IMR-90 (cell line): ENCODE measurements at regions not wholly inside any gene's neighbourhood (a gene's known extent, or its start where the extent isn't known, plus 50 kb on each side); places are given as distances from the start of the nearest gene placed in this dataset.

Experiments used
- ATAC-seq: fragments of 200-7000 bp; cut with Tn5 transposase; 2 replicates; pipeline ENCODE4 v1.9.1; 2020; ENCODE audit warnings: low read depth, mild to moderate bottlenecking, moderate library complexity
- BruUV-seq: library from RNA; stranded (reverse); fragments of 400-500 nt; replicated peaks from 2 replicates; lab custom pipeline; 2021; lab: Mats Ljungman, UMichigan
- CTCF ChIA-PET: fragments of 300-600 bp; formaldehyde crosslinking; extraction: SDS; loops from one replicate; lab custom pipeline; 2021; ENCODE audit warnings: antibody characterized with exemption; lab: Yijun Ruan, JAX
- POLR2A ChIA-PET: fragments of 300-600 bp; sonication (Branson Sonifier 250); formaldehyde crosslinking; loops from one replicate; lab custom pipeline; 2022; ENCODE audit warnings: antibody characterized with exemption; ENCODE audit not compliant: unreplicated experiment; lab: Charles Lee
- DNase-seq: peaks from one replicate; pipeline ENCODE4 v3.0.0; 2013
- H2AFZ ChIP-seq: replicated peaks from 2 replicates; pipeline ENCODE3; 2013; ENCODE audit warnings: low read length, mild to moderate bottlenecking; ENCODE audit not compliant: poor library complexity
- H2AK5ac ChIP-seq: 2 replicates; pipeline ENCODE4 v1.6.1; 2013; ENCODE audit warnings: low read depth, low read length, inconsistent platforms
- H2AK9ac ChIP-seq: replicated peaks from 2 replicates; pipeline ENCODE3; 2013; ENCODE audit warnings: mild to moderate bottlenecking, low read depth, low read length, moderate library complexity; ENCODE audit not compliant: poor library complexity
- H2BK120ac ChIP-seq: 2 replicates; pipeline ENCODE4 v1.6.1; 2013; ENCODE audit warnings: low read depth, low read length, inconsistent platforms
- H2BK15ac ChIP-seq: 3 replicates; pipeline ENCODE4 v1.6.1; 2013; ENCODE audit warnings: low read depth, low read length, inconsistent platforms
- H2BK20ac ChIP-seq: 2 replicates; pipeline ENCODE4 v1.6.1; 2013; ENCODE audit warnings: low read depth, mild to moderate bottlenecking, inconsistent platforms, low read length, moderate library complexity
- H2BK5ac ChIP-seq: 2 replicates; pipeline ENCODE4 v1.6.1; 2013; ENCODE audit warnings: mild to moderate bottlenecking, low read depth, low read length, inconsistent platforms; ENCODE audit not compliant: poor library complexity, severe bottlenecking
- H3K14ac ChIP-seq: replicated peaks from 2 replicates; pipeline ENCODE4 v1.6.1; 2013; ENCODE audit warnings: low read depth, low read length, inconsistent platforms
- H3K18ac ChIP-seq: 2 replicates; pipeline ENCODE4 v1.6.1; 2013; ENCODE audit warnings: low read depth, low read length, control low read depth
- H3K23ac ChIP-seq: 2 replicates; pipeline ENCODE4 v1.6.1; 2013; ENCODE audit warnings: low read depth, low read length, inconsistent platforms
- H3K27ac ChIP-seq: 2 replicates; pipeline ENCODE4 v1.5.1; 2013; ENCODE audit warnings: mild to moderate bottlenecking, control low read depth, low read length; ENCODE audit not compliant: insufficient read depth
- H3K27me3 ChIP-seq: 2 replicates; pipeline ENCODE4 v1.6.1; 2013; ENCODE audit warnings: low read length; ENCODE audit not compliant: control insufficient read depth, insufficient read depth
- H3K36me3 ChIP-seq: 2 replicates; pipeline ENCODE4 v1.6.1; 2013; ENCODE audit warnings: low read length, mixed read lengths; ENCODE audit not compliant: control insufficient read depth, insufficient read depth
- H3K4ac ChIP-seq: 2 replicates; pipeline ENCODE4 v1.6.1; 2013; ENCODE audit warnings: low read depth, low read length, inconsistent platforms
- H3K4me1 ChIP-seq: 2 replicates; pipeline ENCODE4 v1.6.1; 2013; ENCODE audit warnings: low read length, mixed read lengths; ENCODE audit not compliant: control insufficient read depth, insufficient read depth
- H3K4me2 ChIP-seq: 2 replicates; pipeline ENCODE4 v1.6.1; 2013; ENCODE audit warnings: low read depth, mild to moderate bottlenecking, control low read depth, low read length, moderate library complexity
- H3K4me3 ChIP-seq: 2 replicates; pipeline ENCODE4 v1.5.1; 2013; ENCODE audit warnings: low read depth, mild to moderate bottlenecking, control low read depth, low read length, moderate library complexity; ENCODE audit not compliant: insufficient read depth
- H3K56ac ChIP-seq: 2 replicates; pipeline ENCODE4 v1.6.1; 2013; ENCODE audit warnings: low read length, inconsistent platforms; ENCODE audit not compliant: insufficient read depth; ENCODE audit errors: extremely low read depth
- H3K79me1 ChIP-seq, 2 experiments: 2 replicates each; pipeline ENCODE4 v1.6.1; 2013; ENCODE audit warnings: low read length in 2 of 2, inconsistent platforms in 1 of 2, low read depth in 1 of 2
- H3K9ac ChIP-seq: 2 replicates; pipeline ENCODE4 v1.6.1; 2013; ENCODE audit warnings: low read depth, low read length, control low read depth
- H3K9me1 ChIP-seq: 2 replicates; pipeline ENCODE4 v1.6.1; 2013; ENCODE audit warnings: low read length, inconsistent platforms; ENCODE audit not compliant: insufficient read depth
- H3K9me3 ChIP-seq: 2 replicates; pipeline ENCODE4 v1.6.1; 2013; ENCODE audit warnings: low read length; ENCODE audit not compliant: control insufficient read depth, insufficient read depth
- H4K20me1 ChIP-seq: 2 replicates; pipeline ENCODE4 v1.6.1; 2013; ENCODE audit warnings: low read length, inconsistent platforms; ENCODE audit not compliant: insufficient read depth
- H4K5ac ChIP-seq: 2 replicates; pipeline ENCODE4 v1.6.1; 2013; ENCODE audit warnings: mild to moderate bottlenecking, low read depth, low read length, control low read depth
- H4K8ac ChIP-seq, 2 experiments: 2 replicates each; pipeline ENCODE4 v1.6.1; 2013; ENCODE audit warnings: low read depth in 2 of 2, low read length in 2 of 2, control low read depth in 1 of 2, inconsistent platforms in 1 of 2
- H4K91ac ChIP-seq: 2 replicates; pipeline ENCODE4 v1.6.1; 2013; ENCODE audit warnings: low read depth, low read length, inconsistent platforms; ENCODE audit not compliant: insufficient read depth
- BHLHE40 ChIP-seq: fragments of 150-350 bp; IDR thresholded peaks from 2 replicates; pipeline ENCODE4 v1.6.1; 2016; ENCODE audit warnings: mild to moderate bottlenecking, low read depth, low read length
- CEBPB ChIP-seq: IDR thresholded peaks from 2 replicates; pipeline ENCODE4 v1.6.1; 2012; ENCODE audit warnings: low read depth, low read length, improper control_type of control experiment
- CHD1 ChIP-seq: IDR thresholded peaks from 2 replicates; pipeline ENCODE4 v1.6.1; 2012; ENCODE audit warnings: low read depth, low read length, improper control_type of control experiment
- FOS ChIP-seq: fragments of 150-350 bp; IDR thresholded peaks from 2 replicates; pipeline ENCODE4 v1.6.1; 2016; ENCODE audit warnings: low read depth, low read length
- MAFK ChIP-seq: IDR thresholded peaks from 2 replicates; pipeline ENCODE4 v1.6.1; 2012; ENCODE audit warnings: low read depth, low read length, improper control_type of control experiment
- MAZ ChIP-seq: IDR thresholded peaks from 2 replicates; pipeline ENCODE4 v1.6.1; 2012; ENCODE audit warnings: low read depth, mild to moderate bottlenecking, low read length, improper control_type of control experiment, moderate library complexity, borderline replicate concordance
- MXI1 ChIP-seq: IDR thresholded peaks from 2 replicates; pipeline ENCODE4 v1.6.1; 2012; ENCODE audit warnings: low read depth, mild to moderate bottlenecking, low read length, moderate library complexity, borderline replicate concordance
- NFE2L2 ChIP-seq: fragments of 150-350 bp; IDR thresholded peaks from 2 replicates; pipeline ENCODE4 v1.6.1; 2016; ENCODE audit warnings: low read depth, mild to moderate bottlenecking, low read length
- RAD21 ChIP-seq: IDR thresholded peaks from 2 replicates; pipeline ENCODE4 v1.6.1; 2012; ENCODE audit warnings: low read length, improper control_type of control experiment
- RCOR1 ChIP-seq: IDR thresholded peaks from 2 replicates; pipeline ENCODE4 v1.6.1; 2012; ENCODE audit warnings: mild to moderate bottlenecking, low read length, improper control_type of control experiment; ENCODE audit not compliant: insufficient replicate concordance
- whole genome bisulfite sequencing, 2 experiments: methylation state at CpG; one replicate each; pipeline versions ENCODE4 v1.1.5 to v1.1.7; 2013; ENCODE audit warnings: missing lambda C conversion rate in 2 of 2; ENCODE audit not compliant: insufficient read length in 1 of 2; ENCODE audit errors: extremely low coverage in 2 of 2; 5-methylcytosine and 5-hydroxymethylcytosine counted together
- dilution Hi-C: fragments of 300-500 bp; cut with HindIII; formaldehyde crosslinking; loops from one replicate; pipeline ENCODE4 v1.14.3; 2018; ENCODE audit warnings: low sequenced_read_pairs; ENCODE audit not compliant: unreplicated experiment
- in situ Hi-C: fragments of 300-500 bp; cut with MboI; formaldehyde crosslinking; loops from 3 replicates; pipeline ENCODE4 v1.14.3; 2019; ENCODE audit warnings: low sequenced_read_pairs, inconsistent platforms, mixed read lengths
- intact Hi-C: fragments of 100-400 bp; cut with micrococcal nuclease; formaldehyde crosslinking; loops from 2 replicates; pipeline ENCODE4 v1.10.0; 2022
- TF ChIP-seq, protein P1 (sequence below): fragments of 150-350 bp; IDR thresholded peaks from 2 replicates; pipeline ENCODE4 v1.6.1; 2017; ENCODE audit warnings: mild to moderate bottlenecking, antibody characterized with exemption, low read length, low read depth
- TF ChIP-seq, protein P2 (sequence below): conservative IDR thresholded peaks from 2 replicates; pipeline ENCODE4 v1.5.1; 2012; ENCODE audit warnings: mild to moderate bottlenecking, low read depth, low read length, improper control_type of control experiment
- TF ChIP-seq, protein P3 (sequence below): fragments of 150-350 bp; IDR thresholded peaks from 2 replicates; pipeline ENCODE4 v1.6.1; 2016; ENCODE audit warnings: low read depth, mild to moderate bottlenecking, low read length, moderate library complexity, borderline replicate concordance

DNA sequence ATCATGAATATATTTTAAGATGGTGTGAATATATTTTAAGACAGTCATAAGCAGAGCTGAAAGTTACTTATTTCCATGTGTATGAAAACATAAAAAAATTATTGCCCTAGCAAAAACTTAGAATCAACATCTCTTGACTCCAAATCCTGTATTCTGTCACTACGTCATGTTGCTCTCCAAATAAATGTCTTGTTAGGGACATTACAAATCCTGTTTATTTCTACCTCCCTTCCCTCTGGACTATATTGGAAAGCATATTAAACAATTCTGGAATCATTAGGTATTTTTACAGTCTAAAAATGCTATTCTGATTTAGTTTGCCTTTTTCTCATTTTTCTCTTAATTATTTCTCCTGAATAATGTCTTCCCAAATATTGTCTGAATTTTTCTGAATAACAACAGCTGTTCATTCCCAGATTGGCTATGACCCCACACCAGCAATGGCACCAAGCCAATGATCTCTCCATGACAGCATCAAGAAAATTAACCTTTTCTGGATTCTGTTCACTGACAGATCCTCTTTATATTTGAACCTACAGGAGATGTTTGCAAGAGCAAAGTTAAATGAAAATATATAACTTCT, 523.1 kb downstream of the IQCM start:
- Histone ChIP-seq H3K4ac (no peak overlapping the region), H3K14ac (no peak overlapping the region), H3K18ac (no peak overlapping the region), H3K56ac (no peak overlapping the region), H3K27ac (no peak overlapping the region), H4K5ac (no peak overlapping the region), H2BK15ac (no peak overlapping the region), H4K20me1 (no peaks in the 10 kb centered on the region), H2AFZ (no peak overlapping the region), H4K91ac (no peak overlapping the region), H2BK5ac (no peak overlapping the region), H2AK9ac (no peak overlapping the region), H3K23ac (no peak overlapping the region), H3K4me3 (no peak overlapping the region), H3K4me1 (no peaks in the 10 kb centered on the region), H4K8ac (no peak overlapping the region), H2AK5ac (no peak overlapping the region), H3K9ac (no peak overlapping the region), H2BK20ac (no peak overlapping the region), H3K4me2 (no peak overlapping the region), H3K27me3 (no peaks in the 10 kb centered on the region), H3K9me3 (no peaks in the 10 kb centered on the region), H3K9me1 (no peaks in the 10 kb centered on the region), H3K36me3 (no peaks in the 10 kb centered on the region), H2BK120ac (no peak overlapping the region), H3K79me1 (no peaks in the 10 kb centered on the region)
- BruUV-seq = no TSS peak
- ChIA-PET CTCF (no interaction called here), POLR2A (no interaction called here)
- dilution Hi-C loops (no loop called here), intact Hi-C loops (no loop called here), in situ Hi-C loops (no loop called here)
- no CpG with 5 or more reads among the region's 1 CpG for WGBS, 2 experiments
- no peak for DNase-seq
- TF ChIP-seq, protein P1, sequence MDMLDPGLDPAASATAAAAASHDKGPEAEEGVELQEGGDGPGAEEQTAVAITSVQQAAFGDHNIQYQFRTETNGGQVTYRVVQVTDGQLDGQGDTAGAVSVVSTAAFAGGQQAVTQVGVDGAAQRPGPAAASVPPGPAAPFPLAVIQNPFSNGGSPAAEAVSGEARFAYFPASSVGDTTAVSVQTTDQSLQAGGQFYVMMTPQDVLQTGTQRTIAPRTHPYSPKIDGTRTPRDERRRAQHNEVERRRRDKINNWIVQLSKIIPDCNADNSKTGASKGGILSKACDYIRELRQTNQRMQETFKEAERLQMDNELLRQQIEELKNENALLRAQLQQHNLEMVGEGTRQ = no peak
- no peak for TF ChIP-seq MAZ
- TF ChIP-seq, protein P2, sequence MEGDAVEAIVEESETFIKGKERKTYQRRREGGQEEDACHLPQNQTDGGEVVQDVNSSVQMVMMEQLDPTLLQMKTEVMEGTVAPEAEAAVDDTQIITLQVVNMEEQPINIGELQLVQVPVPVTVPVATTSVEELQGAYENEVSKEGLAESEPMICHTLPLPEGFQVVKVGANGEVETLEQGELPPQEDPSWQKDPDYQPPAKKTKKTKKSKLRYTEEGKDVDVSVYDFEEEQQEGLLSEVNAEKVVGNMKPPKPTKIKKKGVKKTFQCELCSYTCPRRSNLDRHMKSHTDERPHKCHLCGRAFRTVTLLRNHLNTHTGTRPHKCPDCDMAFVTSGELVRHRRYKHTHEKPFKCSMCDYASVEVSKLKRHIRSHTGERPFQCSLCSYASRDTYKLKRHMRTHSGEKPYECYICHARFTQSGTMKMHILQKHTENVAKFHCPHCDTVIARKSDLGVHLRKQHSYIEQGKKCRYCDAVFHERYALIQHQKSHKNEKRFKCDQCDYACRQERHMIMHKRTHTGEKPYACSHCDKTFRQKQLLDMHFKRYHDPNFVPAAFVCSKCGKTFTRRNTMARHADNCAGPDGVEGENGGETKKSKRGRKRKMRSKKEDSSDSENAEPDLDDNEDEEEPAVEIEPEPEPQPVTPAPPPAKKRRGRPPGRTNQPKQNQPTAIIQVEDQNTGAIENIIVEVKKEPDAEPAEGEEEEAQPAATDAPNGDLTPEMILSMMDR = no peak
- no peak for TF ChIP-seq MAFK
- TF ChIP-seq RAD21 = no peak
- TF ChIP-seq RCOR1 = no peak
- TF ChIP-seq BHLHE40 = no peak
- no peak for TF ChIP-seq CEBPB
- TF ChIP-seq MXI1 = no peak
- no peak for TF ChIP-seq CHD1
- TF ChIP-seq, protein P3, sequence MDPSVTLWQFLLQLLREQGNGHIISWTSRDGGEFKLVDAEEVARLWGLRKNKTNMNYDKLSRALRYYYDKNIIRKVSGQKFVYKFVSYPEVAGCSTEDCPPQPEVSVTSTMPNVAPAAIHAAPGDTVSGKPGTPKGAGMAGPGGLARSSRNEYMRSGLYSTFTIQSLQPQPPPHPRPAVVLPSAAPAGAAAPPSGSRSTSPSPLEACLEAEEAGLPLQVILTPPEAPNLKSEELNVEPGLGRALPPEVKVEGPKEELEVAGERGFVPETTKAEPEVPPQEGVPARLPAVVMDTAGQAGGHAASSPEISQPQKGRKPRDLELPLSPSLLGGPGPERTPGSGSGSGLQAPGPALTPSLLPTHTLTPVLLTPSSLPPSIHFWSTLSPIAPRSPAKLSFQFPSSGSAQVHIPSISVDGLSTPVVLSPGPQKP = no peak
- no peak for TF ChIP-seq NFE2L2
- TF ChIP-seq FOS = no peak
- ATAC-seq = no peak
